ENCODE measurements at regions not wholly inside any gene's neighbourhood (a gene's known extent, or its start where the extent isn't known, plus 50 kb on each side); places are given as distances from the start of the nearest gene placed in this dataset.

DNA sequence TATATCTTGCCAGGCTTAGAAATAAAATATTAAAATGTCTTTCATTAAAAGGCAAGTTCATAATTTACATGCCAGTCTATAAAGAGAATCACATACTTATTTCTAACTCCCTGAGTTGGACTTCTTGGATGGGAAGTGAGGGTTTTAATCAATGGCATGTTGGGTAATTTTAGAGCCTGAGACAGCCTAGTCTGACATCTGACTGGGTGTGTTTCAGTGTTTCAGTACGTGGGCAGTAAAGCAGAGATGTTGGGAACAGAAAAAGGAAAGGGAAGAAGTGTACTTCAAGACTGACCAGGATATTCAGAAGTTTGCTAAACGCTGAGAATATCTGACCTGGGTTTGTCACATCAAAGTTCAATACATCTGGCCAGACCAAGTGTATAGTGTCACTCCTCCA lies 171.8 kb downstream of the BTG1 start:
- Mint-ChIP-seq H3K4me3 (ENCODE audit: unreplicated experiment) (no peak overlapping the region), H3K9me3 (ENCODE audit: low read depth) (peaks cover 3% of the 10 kb centered on the region), H3K27me3 (ENCODE audit: low read depth) (no peaks in the 10 kb centered on the region), H3K27ac (ENCODE audit: unreplicated experiment) (no peak overlapping the region), H3K36me3 (ENCODE audit: low read depth) (no peaks in the 10 kb centered on the region), H3K4me1 (ENCODE audit: low read depth) (peaks cover 12% of the 10 kb centered on the region)
- TF ChIP-seq, protein P1, sequence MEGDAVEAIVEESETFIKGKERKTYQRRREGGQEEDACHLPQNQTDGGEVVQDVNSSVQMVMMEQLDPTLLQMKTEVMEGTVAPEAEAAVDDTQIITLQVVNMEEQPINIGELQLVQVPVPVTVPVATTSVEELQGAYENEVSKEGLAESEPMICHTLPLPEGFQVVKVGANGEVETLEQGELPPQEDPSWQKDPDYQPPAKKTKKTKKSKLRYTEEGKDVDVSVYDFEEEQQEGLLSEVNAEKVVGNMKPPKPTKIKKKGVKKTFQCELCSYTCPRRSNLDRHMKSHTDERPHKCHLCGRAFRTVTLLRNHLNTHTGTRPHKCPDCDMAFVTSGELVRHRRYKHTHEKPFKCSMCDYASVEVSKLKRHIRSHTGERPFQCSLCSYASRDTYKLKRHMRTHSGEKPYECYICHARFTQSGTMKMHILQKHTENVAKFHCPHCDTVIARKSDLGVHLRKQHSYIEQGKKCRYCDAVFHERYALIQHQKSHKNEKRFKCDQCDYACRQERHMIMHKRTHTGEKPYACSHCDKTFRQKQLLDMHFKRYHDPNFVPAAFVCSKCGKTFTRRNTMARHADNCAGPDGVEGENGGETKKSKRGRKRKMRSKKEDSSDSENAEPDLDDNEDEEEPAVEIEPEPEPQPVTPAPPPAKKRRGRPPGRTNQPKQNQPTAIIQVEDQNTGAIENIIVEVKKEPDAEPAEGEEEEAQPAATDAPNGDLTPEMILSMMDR (IDR thresholded peaks at IDR 0.05): no peak
- no peak for DNase-seq (ENCODE audit: low spot score)

DNA sequence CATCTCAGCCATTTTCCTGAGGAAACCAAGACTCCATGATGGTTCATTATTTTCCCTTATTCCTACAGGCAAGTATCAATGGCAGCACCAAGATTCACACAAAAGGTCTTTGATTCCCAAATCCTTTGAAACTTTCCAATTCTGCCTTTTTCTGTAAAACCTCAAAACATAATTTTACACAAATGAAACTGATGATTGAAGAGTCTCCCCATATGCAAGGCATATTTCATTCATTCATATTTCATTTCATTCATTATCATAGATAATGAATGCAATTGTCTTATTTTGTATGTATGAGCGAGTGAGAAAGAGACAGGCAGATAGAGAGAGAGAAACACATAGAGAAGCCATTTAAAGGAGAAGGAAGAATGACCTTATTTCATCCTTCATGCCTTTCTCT lies 172.8 kb downstream of the BTG1 start:
- no peak overlapping the region for H3K27ac Mint-ChIP-seq (ENCODE audit: unreplicated experiment)
- H3K9me3 Mint-ChIP-seq (ENCODE audit: low read depth): peaks cover 3% of the 10 kb centered on the region
- no peak overlapping the region for H3K4me3 Mint-ChIP-seq (ENCODE audit: unreplicated experiment)
- no peaks in the 10 kb centered on the region for H3K27me3 Mint-ChIP-seq (ENCODE audit: low read depth)
- DNase-seq (ENCODE audit: low spot score): no peak
- TF ChIP-seq, protein P1 (IDR thresholded peaks at IDR 0.05): no peak
- peaks cover 6% of the 10 kb centered on the region for H3K4me1 Mint-ChIP-seq (ENCODE audit: low read depth)
- no peaks in the 10 kb centered on the region for H3K36me3 Mint-ChIP-seq (ENCODE audit: low read depth)

DNA sequence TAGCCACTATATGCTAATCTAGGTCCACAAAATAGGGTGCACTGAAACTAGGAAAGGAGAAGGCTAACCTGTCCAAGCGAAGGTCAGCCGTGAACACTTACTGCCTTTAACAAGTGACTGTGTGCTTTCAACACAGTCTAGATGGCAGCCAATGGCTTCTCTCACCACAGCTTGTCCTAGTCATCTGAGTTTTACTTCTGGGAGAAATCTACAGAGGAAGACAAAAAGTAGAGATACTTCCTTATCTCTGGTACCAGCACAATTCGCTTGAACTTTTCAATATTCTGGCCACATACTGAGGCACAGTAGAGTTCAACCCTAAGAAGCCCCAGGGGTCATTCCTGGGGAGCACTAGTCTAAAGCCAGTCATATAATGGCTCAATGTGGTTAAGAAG lies 176.9 kb downstream of the BTG1 start:
- H3K4me3 Mint-ChIP-seq (ENCODE audit: unreplicated experiment): no peak overlapping the region
- TF ChIP-seq, protein P1 (IDR thresholded peaks at IDR 0.05): no peak
- H3K36me3 Mint-ChIP-seq (ENCODE audit: low read depth): no peaks in the 10 kb centered on the region
- no peak for DNase-seq (ENCODE audit: low spot score)
- no peak overlapping the region for H3K27ac Mint-ChIP-seq (ENCODE audit: unreplicated experiment)
- no peaks in the 10 kb centered on the region for H3K27me3 Mint-ChIP-seq (ENCODE audit: low read depth)
- H3K9me3 Mint-ChIP-seq (ENCODE audit: low read depth): peaks cover 2% of the 10 kb centered on the region
- peaks cover 3% of the 10 kb centered on the region for H3K4me1 Mint-ChIP-seq (ENCODE audit: low read depth)

DNA sequence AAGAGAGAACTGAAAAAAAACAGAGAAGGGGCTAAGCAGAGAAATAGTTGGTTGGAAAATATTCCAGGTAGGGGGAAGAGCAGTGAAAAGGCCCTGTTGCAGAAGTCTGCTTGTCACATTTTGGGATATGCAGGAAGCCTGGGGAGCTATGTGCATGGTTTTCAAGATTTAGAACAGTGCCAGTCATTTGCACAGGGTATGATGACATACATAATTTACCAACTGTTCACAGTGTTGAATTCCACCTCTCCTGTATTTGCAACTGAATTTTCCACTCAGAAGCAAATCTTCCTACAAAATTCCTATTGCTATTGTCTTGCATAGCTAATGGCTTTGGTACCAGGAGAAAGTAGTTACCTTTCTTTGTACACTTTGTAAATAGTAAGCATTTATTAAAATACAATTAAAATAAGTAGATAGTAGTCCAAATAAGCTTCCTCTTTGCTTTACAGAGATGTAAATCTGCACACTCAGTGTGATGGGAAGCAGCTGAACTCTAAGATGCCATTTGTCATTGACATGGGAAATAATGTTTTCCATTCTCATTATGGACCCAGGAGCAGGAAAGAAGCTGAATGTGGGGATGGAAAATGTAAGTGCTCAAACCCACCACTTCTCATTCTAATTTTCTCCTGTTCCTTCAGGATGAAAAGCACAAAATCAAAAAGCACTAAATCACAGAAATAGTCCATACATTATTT lies 177.4 kb downstream of the BTG1 start:
- no peak overlapping the region for H3K27ac Mint-ChIP-seq (ENCODE audit: unreplicated experiment)
- no peak overlapping the region for H3K4me3 Mint-ChIP-seq (ENCODE audit: unreplicated experiment)
- H3K4me1 Mint-ChIP-seq (ENCODE audit: low read depth): peaks cover 3% of the 10 kb centered on the region
- TF ChIP-seq, protein P1 (IDR thresholded peaks at IDR 0.05): no peak
- H3K27me3 Mint-ChIP-seq (ENCODE audit: low read depth): no peaks in the 10 kb centered on the region
- DNase-seq (ENCODE audit: low spot score): no peak
- H3K9me3 Mint-ChIP-seq (ENCODE audit: low read depth): peaks cover 2% of the 10 kb centered on the region
- no peaks in the 10 kb centered on the region for H3K36me3 Mint-ChIP-seq (ENCODE audit: low read depth)

DNA sequence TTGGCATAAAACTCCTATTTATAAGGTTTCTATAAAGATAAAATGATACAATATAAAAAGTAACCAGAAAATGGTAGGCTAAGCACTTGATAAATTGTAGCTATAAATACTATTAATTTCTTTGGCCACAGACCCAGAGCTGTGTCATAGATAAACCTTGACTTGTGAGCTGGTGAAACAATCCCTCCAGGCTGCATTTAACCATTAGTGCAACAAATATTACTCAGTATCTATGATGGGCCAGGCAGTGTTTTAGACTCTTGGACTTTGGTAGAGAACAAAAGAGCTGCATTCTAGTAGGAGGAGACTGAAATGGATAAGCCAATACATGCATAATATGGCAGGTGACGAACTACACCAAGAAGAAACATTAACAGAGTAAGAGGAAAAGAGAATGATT lies 178.1 kb downstream of the BTG1 start:
- Mint-ChIP-seq H3K9me3 (ENCODE audit: low read depth) (peaks cover 2% of the 10 kb centered on the region), H3K27me3 (ENCODE audit: low read depth) (no peaks in the 10 kb centered on the region), H3K36me3 (ENCODE audit: low read depth) (no peaks in the 10 kb centered on the region), H3K4me1 (ENCODE audit: low read depth) (peaks cover 3% of the 10 kb centered on the region), H3K4me3 (ENCODE audit: unreplicated experiment) (no peak overlapping the region), H3K27ac (ENCODE audit: unreplicated experiment) (no peak overlapping the region)
- TF ChIP-seq, protein P1 (IDR thresholded peaks at IDR 0.05): no peak
- no peak for DNase-seq (ENCODE audit: low spot score)
